ENCODE measurements at regions not wholly inside any gene's neighbourhood (a gene's known extent, or its start where the extent isn't known, plus 50 kb on each side); places are given as distances from the start of the nearest gene placed in this dataset.

- no peak overlapping the region for H3K9ac ChIP-seq (ENCODE audit: insufficient read length)
- DNase-seq (ENCODE audit: low read depth, low spot score): no peak
- TF ChIP-seq EZH2 (IDR thresholded peaks at IDR 0.05): no peak
- TF ChIP-seq POLR2AphosphoS5 (IDR thresholded peaks at IDR 0.05; ENCODE audit: borderline replicate concordance, low read depth, low read length): no peak
- TF ChIP-seq FOXP2 (optimal IDR thresholded peaks at IDR 0.05; ENCODE audit: control extremely low read depth, extremely low read length, insufficient read depth): no peak
- no peaks in the 10 kb centered on the region for H3K36me3 ChIP-seq (ENCODE audit: insufficient read depth, low read length)
- no peak overlapping the region for H3K4me3 ChIP-seq
- no peak overlapping the region for H3K27ac ChIP-seq
- no peaks in the 10 kb centered on the region for H3K9me3 ChIP-seq (ENCODE audit: low read depth, low read length)
Observed at GRCh38 chr7:52074912-52075311, 758.3 kb upstream of the COBL start.

DNA sequence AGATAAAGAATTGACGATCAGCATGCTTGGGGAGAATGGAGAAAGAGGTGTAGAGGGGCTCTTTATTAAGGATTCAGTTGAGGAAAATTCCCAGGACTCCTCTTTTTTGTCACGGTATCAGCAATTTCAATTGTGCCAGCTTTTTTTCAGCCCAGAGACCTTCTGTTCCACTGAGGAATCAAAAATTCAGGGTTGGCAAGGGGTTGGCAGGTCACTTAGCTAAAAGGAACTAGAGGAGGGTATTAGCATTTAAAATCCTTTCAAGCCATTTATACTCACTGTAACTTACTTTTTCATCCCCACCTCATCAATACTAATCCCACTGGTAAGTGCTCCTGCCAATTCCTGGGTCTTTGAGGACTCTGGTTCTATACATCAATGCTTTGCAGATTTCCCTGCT is 757.5 kb upstream of the COBL start:
- Histone ChIP-seq H3K9me3 (ENCODE audit: low read depth, low read length) (no peaks in the 10 kb centered on the region), H3K36me3 (ENCODE audit: insufficient read depth, low read length) (no peaks in the 10 kb centered on the region), H3K4me3 (no peak overlapping the region), H3K9ac (ENCODE audit: insufficient read length) (no peak overlapping the region), H3K27ac (no peak overlapping the region)
- TF ChIP-seq EZH2 (IDR thresholded peaks at IDR 0.05) (no peak), POLR2AphosphoS5 (IDR thresholded peaks at IDR 0.05; ENCODE audit: borderline replicate concordance, low read depth, low read length) (no peak), FOXP2 (optimal IDR thresholded peaks at IDR 0.05; ENCODE audit: control extremely low read depth, extremely low read length, insufficient read depth) (no peak)
- DNase-seq (ENCODE audit: low read depth, low spot score): no peak

DNA sequence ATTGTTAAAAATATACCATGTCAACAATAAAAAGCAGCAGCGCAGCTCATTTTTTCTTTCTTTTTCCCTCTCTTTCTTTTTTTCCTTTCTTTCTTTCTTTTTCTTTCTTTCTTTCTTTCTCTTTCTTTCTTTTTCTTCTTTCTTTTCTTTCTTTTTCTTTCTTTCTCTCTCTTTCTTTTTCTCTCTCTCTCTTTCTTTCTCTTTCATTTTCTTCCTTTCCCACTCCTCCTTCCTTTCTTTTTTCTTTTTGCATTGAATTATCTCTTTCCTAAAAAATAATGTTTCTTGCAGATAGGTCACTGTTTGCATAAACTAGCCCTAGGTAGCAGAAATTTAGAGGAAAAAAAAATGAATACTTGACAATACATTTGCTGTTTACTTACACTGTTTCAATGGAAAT is 755.1 kb upstream of the COBL start:
- Histone ChIP-seq H3K9me3 (ENCODE audit: low read depth, low read length) (no peaks in the 10 kb centered on the region), H3K36me3 (ENCODE audit: insufficient read depth, low read length) (no peaks in the 10 kb centered on the region), H3K27ac (no peak overlapping the region), H3K4me3 (no peak overlapping the region), H3K9ac (ENCODE audit: insufficient read length) (no peak overlapping the region)
- no peak for TF ChIP-seq EZH2 (IDR thresholded peaks at IDR 0.05)
- no peak for TF ChIP-seq POLR2AphosphoS5 (IDR thresholded peaks at IDR 0.05; ENCODE audit: borderline replicate concordance, low read depth, low read length)
- TF ChIP-seq FOXP2 (optimal IDR thresholded peaks at IDR 0.05; ENCODE audit: control extremely low read depth, extremely low read length, insufficient read depth): no peak
- DNase-seq (ENCODE audit: low read depth, low spot score): no peak

- no peak for DNase-seq (ENCODE audit: low read depth, low spot score)
- Histone ChIP-seq H3K4me3 (no peak overlapping the region), H3K9ac (ENCODE audit: insufficient read length) (no peak overlapping the region), H3K27ac (no peak overlapping the region), H3K36me3 (ENCODE audit: insufficient read depth, low read length) (no peaks in the 10 kb centered on the region), H3K9me3 (ENCODE audit: low read depth, low read length) (no peaks in the 10 kb centered on the region)
- no peak for TF ChIP-seq EZH2 (IDR thresholded peaks at IDR 0.05)
- no peak for TF ChIP-seq FOXP2 (optimal IDR thresholded peaks at IDR 0.05; ENCODE audit: control extremely low read depth, extremely low read length, insufficient read depth)
Observed at GRCh38 chr7:52064493-52064892, 747.9 kb upstream of the COBL start.

DNA sequence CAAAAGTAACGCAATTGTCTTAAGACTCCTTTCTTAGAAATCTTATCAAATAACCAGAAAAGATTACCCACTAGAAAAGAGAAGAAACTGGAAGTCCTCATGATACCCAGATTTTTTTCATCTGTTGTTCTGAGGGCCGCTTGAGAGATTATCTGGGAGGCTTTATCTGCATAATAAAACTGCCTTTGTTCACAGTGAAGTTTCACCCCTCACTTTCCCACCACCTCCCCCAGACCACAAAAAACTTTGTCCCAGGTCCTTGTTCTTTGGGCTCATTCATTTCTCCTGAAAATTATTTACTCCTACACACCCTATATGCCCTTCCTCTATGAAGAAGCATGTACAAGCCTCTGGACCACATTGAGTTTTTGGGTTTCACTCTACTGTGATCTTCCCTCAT is 745.1 kb upstream of the COBL start:
- DNase-seq (ENCODE audit: low read depth, low spot score): no peak
- TF ChIP-seq POLR2AphosphoS5 (IDR thresholded peaks at IDR 0.05; ENCODE audit: borderline replicate concordance, low read depth, low read length) (no peak), EZH2 (IDR thresholded peaks at IDR 0.05) (no peak), FOXP2 (optimal IDR thresholded peaks at IDR 0.05; ENCODE audit: control extremely low read depth, extremely low read length, insufficient read depth) (no peak)
- H3K9me3 ChIP-seq (ENCODE audit: low read depth, low read length): no peaks in the 10 kb centered on the region
- H3K27ac ChIP-seq: no peak overlapping the region
- H3K4me3 ChIP-seq: no peak overlapping the region
- no peak overlapping the region for H3K9ac ChIP-seq (ENCODE audit: insufficient read length)
- no peaks in the 10 kb centered on the region for H3K36me3 ChIP-seq (ENCODE audit: insufficient read depth, low read length)

DNA sequence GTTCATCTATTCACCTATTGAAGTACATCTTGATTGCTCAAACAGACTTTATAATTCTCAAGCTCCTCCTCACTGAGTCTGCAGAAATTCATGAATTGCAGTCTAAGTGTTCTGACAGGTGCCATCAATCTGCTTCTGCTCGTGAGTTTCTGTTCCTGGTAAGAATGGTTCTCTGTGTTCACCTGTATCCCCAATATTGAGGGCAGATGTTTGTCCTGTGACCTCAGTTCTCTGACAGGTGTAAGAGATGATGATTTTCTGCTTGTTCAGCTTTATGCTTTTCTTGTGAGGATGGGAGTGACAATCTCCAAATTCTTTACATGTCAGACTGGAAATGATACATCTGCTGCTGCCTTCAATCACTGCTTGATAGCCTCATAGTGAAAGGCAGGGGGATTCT is 736.9 kb upstream of the COBL start:
- Histone ChIP-seq H3K27ac (no peak overlapping the region), H3K36me3 (ENCODE audit: insufficient read depth, low read length) (no peaks in the 10 kb centered on the region), H3K9ac (ENCODE audit: insufficient read length) (no peak overlapping the region), H3K4me3 (no peak overlapping the region), H3K9me3 (ENCODE audit: low read depth, low read length) (no peaks in the 10 kb centered on the region)
- DNase-seq (ENCODE audit: low read depth, low spot score): no peak
- TF ChIP-seq EZH2 (IDR thresholded peaks at IDR 0.05) (no peak), FOXP2 (optimal IDR thresholded peaks at IDR 0.05; ENCODE audit: control extremely low read depth, extremely low read length, insufficient read depth) (no peak), POLR2AphosphoS5 (IDR thresholded peaks at IDR 0.05; ENCODE audit: borderline replicate concordance, low read depth, low read length) (no peak)

DNA sequence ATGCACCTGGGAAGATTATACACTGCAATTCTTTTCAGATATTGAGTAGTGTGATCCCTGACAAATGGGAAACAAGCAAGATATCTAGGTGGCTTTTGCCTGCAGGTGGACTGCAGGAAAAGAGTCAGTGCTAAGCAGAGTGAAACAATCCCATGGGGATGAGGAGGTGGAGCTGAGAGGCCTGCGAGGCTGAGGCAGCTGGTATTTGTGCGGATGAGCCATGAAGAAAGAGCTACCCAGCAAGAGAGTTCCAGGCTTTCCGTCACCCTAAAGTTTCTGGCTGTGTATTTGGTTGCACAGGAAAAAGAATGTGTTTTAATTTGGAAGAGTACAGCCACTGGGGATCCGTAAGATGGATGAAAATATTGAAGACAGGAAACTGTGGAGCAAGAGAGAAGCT is 714.1 kb upstream of the COBL start:
- Histone ChIP-seq H3K9ac (ENCODE audit: insufficient read length) (no peak overlapping the region), H3K27ac (no peak overlapping the region), H3K9me3 (ENCODE audit: low read depth, low read length) (no peaks in the 10 kb centered on the region), H3K36me3 (ENCODE audit: insufficient read depth, low read length) (no peaks in the 10 kb centered on the region), H3K4me3 (no peak overlapping the region)
- TF ChIP-seq EZH2 (IDR thresholded peaks at IDR 0.05) (no peak), POLR2AphosphoS5 (IDR thresholded peaks at IDR 0.05; ENCODE audit: borderline replicate concordance, low read depth, low read length) (no peak), FOXP2 (optimal IDR thresholded peaks at IDR 0.05; ENCODE audit: control extremely low read depth, extremely low read length, insufficient read depth) (no peak)
- no peak for DNase-seq (ENCODE audit: low read depth, low spot score)

DNA sequence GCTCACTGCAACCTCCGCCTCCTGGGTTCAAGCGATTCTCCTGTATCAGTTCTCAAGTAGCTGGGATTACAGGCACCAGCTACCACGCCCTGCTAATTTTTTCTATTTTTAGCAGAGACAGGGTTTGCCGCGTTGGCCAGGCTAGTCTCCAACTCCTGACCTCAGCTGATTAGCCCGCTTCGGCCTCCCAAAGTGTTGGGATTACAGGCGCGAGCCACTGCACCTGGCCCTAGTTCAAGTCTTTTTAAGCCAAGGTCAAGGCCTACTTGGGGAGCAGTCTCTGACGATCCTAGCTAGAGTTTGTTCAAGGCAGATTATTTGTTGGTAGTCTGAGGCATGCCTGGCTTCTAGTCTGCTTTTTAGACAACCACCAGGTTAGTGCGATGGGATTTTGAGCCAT is 709.5 kb upstream of the COBL start:
- H3K4me3 ChIP-seq: no peak overlapping the region
- no peak for DNase-seq (ENCODE audit: low read depth, low spot score)

DNA sequence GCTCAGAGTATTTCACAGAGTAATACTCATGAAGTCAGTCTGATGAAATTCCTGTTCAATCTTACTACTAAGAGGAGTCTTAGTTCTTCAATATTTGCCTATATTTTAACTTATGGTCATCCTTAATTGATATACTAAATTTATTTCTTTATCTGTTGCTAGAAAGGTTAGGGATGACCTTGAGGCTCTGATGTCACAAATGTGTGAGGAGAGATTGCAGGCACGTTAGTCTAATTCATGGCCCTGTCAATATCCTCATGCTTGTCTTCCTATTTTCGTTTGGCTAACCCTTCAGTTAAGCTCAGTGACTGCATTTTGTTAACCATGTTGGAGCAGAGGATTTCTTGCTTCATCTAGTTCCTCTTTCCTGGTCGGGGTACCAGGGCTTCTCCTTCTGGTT is 704.7 kb upstream of the COBL start:
- Histone ChIP-seq H3K27ac (no peak overlapping the region), H3K4me3 (no peak overlapping the region)
- no peak for TF ChIP-seq EZH2 (IDR thresholded peaks at IDR 0.05)
- no peak for TF ChIP-seq POLR2AphosphoS5 (IDR thresholded peaks at IDR 0.05; ENCODE audit: borderline replicate concordance, low read depth, low read length)

More for the DNA sequence above, 709.5 kb upstream of the COBL start:
- H3K9me3 ChIP-seq (ENCODE audit: low read depth, low read length): no peaks in the 10 kb centered on the region
- H3K27ac ChIP-seq: no peak overlapping the region
- H3K36me3 ChIP-seq (ENCODE audit: insufficient read depth, low read length): no peaks in the 10 kb centered on the region
- TF ChIP-seq POLR2AphosphoS5 (IDR thresholded peaks at IDR 0.05; ENCODE audit: borderline replicate concordance, low read depth, low read length): no peak
- no peak for TF ChIP-seq EZH2 (IDR thresholded peaks at IDR 0.05)
- no peak for TF ChIP-seq FOXP2 (optimal IDR thresholded peaks at IDR 0.05; ENCODE audit: control extremely low read depth, extremely low read length, insufficient read depth)
- no peak overlapping the region for H3K9ac ChIP-seq (ENCODE audit: insufficient read length)

More for the DNA sequence above, 704.7 kb upstream of the COBL start:
- Histone ChIP-seq H3K9ac (ENCODE audit: insufficient read length) (no peak overlapping the region), H3K36me3 (ENCODE audit: insufficient read depth, low read length) (no peaks in the 10 kb centered on the region), H3K9me3 (ENCODE audit: low read depth, low read length) (no peaks in the 10 kb centered on the region)
- DNase-seq (ENCODE audit: low read depth, low spot score): no peak
